HCT116 (cell line): ENCODE measurements at regions not wholly inside any gene's neighbourhood (a gene's known extent, or its start where the extent isn't known, plus 50 kb on each side); places are given as distances from the start of the nearest gene placed in this dataset.
A peak's percentile ranks its signal among the peaks of the same experiment; 100 is the strongest.

Source experiments
- ATAC-seq: fragments of 200-7000 bp; cut with Tn5 transposase; 2 replicates; pipeline ENCODE4 v1.9.1; 2020; ENCODE audit warnings: mild to moderate bottlenecking, moderate library complexity
- BruUV-seq: library from RNA; stranded (reverse); fragments of 400-500 nt; replicated peaks from 2 replicates; lab custom pipeline; 2021; lab: Mats Ljungman, UMichigan
- CTCF ChIA-PET: fragments of 300-600 bp; sonication (Branson Sonifier 250); formaldehyde crosslinking; loops from one replicate; lab custom pipeline; 2021; ENCODE audit warnings: antibody characterized with exemption; lab: Charles Lee
- POLR2A ChIA-PET: fragments of 300-600, 350-600 bp; sonication (Branson Sonifier 250); formaldehyde crosslinking; loops from one replicate; lab custom pipeline; 2021; ENCODE audit warnings: antibody characterized with exemption; lab: Charles Lee
- RAD21 ChIA-PET, 2 experiments: fragments of 300-600 bp; sonication (Branson Sonifier 250); formaldehyde crosslinking; loops; one replicate each; lab custom pipeline; 2023; ENCODE audit warnings: low total read pairs in 2 of 2; ENCODE audit not compliant: uncharacterized antibody in 2 of 2, unreplicated experiment in 2 of 2, low non-redundant PET in 1 of 2; lab: Charles Lee
- DNase-seq: peaks from one replicate; pipeline ENCODE4 v3.0.0-alpha.2; 2010; ENCODE audit warnings: low read depth, low spot score
- H2AFZ ChIP-seq: fragments of 200-600 bp; shearing (Covaris generic), sonication (generic); 2 replicates; pipeline ENCODE4 v1.6.1; 2017; ENCODE audit warnings: low read depth, mixed run types, mixed read lengths, antibody characterized with exemption, low read length; ENCODE audit not compliant: poor library complexity, severe bottlenecking
- H3K27ac ChIP-seq: 2 replicates; pipeline ENCODE4 v1.5.1; 2012; ENCODE audit warnings: low read depth, low read length
- H3K27me3 ChIP-seq: fragments of 200-600 bp; sonication (generic); 2 replicates; pipeline ENCODE4 v1.6.1; 2016; ENCODE audit warnings: mixed run types, low read length, mixed read lengths; ENCODE audit not compliant: insufficient read depth
- H3K36me3 ChIP-seq, 2 experiments: fragments of 200-500 bp in 1 of 2; fragments of 200-600 bp in 1 of 2; sonication (Bioruptor generic) in 1 of 2; sonication (generic) in 1 of 2; 2 replicates each; pipeline versions ENCODE4 v1.5.1 to v1.6.1; 2014 to 2016; ENCODE audit warnings: low read length in 2 of 2, inconsistent platforms in 1 of 2, mixed read lengths in 1 of 2, mixed run types in 1 of 2; ENCODE audit not compliant: insufficient read depth in 2 of 2, control insufficient read depth in 1 of 2
- H3K4me1 ChIP-seq, 2 experiments: fragments of 200-600 bp in 1 of 2; sonication (generic) in 1 of 2; 2 replicates each; pipeline versions ENCODE4 v1.5.1 to v1.6.1; 2012 to 2017; ENCODE audit warnings: low read length in 2 of 2, inconsistent platforms in 1 of 2, mild to moderate bottlenecking in 1 of 2, mixed read lengths in 1 of 2, mixed run types in 1 of 2, moderate library complexity in 1 of 2; ENCODE audit not compliant: insufficient read depth in 2 of 2, control insufficient read depth in 1 of 2
- H3K4me2 ChIP-seq: fragments of 200-600 bp; sonication (generic); 2 replicates; pipeline ENCODE4 v1.6.1; 2017; ENCODE audit warnings: mixed run types, low read length, mixed read lengths
- H3K4me3 ChIP-seq, 2 experiments: fragments of 200-600 bp in 1 of 2; sonication (generic) in 1 of 2; replicated peaks in 1 of 2; 2 replicates each; pipeline ENCODE4 v1.5.1; 2011 to 2016; ENCODE audit warnings: low read length in 2 of 2, control low read depth in 1 of 2, low read depth in 1 of 2, mild to moderate bottlenecking in 1 of 2, mixed read lengths in 1 of 2, mixed run types in 1 of 2
- H3K79me2 ChIP-seq: fragments of 200-600 bp; sonication (generic); 2 replicates; pipeline ENCODE4 v1.6.1; 2017; ENCODE audit warnings: mild to moderate bottlenecking, mixed run types, low read length, moderate library complexity, mixed read lengths; ENCODE audit not compliant: insufficient read depth
- H3K9ac ChIP-seq: fragments of 200-600 bp; sonication (generic); 2 replicates; pipeline ENCODE4 v1.6.1; 2016; ENCODE audit warnings: low read length, mixed read lengths
- H3K9me2 ChIP-seq: fragments of 200-600 bp; sonication (generic), shearing (Covaris generic); 2 replicates; pipeline ENCODE4 v1.6.1; 2017; ENCODE audit warnings: mixed run types, mild to moderate bottlenecking, moderate library complexity; ENCODE audit not compliant: insufficient read depth
- H3K9me3 ChIP-seq, 2 experiments: fragments of 200-500 bp in 1 of 2; fragments of 200-600 bp in 1 of 2; sonication (Bioruptor generic) in 1 of 2; sonication (generic) in 1 of 2; 2 replicates each; pipeline ENCODE4 v1.6.1; 2014 to 2017; ENCODE audit warnings: low read length in 2 of 2, mixed read lengths in 2 of 2, inconsistent platforms in 1 of 2, low read depth in 1 of 2, mild to moderate bottlenecking in 1 of 2, mixed run types in 1 of 2, moderate library complexity in 1 of 2; ENCODE audit not compliant: control insufficient read depth in 1 of 2, insufficient read depth in 1 of 2
- H4K20me1 ChIP-seq: fragments of 200-600 bp; sonication (generic), shearing (Covaris generic); 2 replicates; pipeline ENCODE4 v1.6.1; 2017; ENCODE audit warnings: mixed run types, mild to moderate bottlenecking, moderate library complexity; ENCODE audit not compliant: insufficient read depth
- CEBPB ChIP-seq: IDR thresholded peaks from 2 replicates; pipeline ENCODE4 v1.6.1; 2012; ENCODE audit warnings: low read depth
- CTCF ChIP-seq, 3 experiments: fragments of 200-600 bp in 1 of 3; sonication (generic) in 1 of 3; IDR thresholded peaks in 2 of 3; conservative IDR thresholded peaks in 1 of 3; 2 replicates each; pipeline ENCODE4 v1.5.1; 2012 to 2017; ENCODE audit warnings: low read depth in 2 of 3, low read length in 2 of 3, antibody characterized with exemption in 1 of 3, borderline replicate concordance in 1 of 3, control low read depth in 1 of 3, mild to moderate bottlenecking in 1 of 3, mixed read lengths in 1 of 3, mixed run types in 1 of 3, moderate library complexity in 1 of 3; ENCODE audit not compliant: insufficient read depth in 1 of 3
- ELF1 ChIP-seq: IDR thresholded peaks from 2 replicates; pipeline ENCODE4 v1.6.1; 2012; ENCODE audit warnings: low read depth, borderline replicate concordance
- EZH2 ChIP-seq: fragments of 200-600 bp; sonication (generic); IDR thresholded peaks from 2 replicates; pipeline ENCODE4 v1.6.1; 2017; ENCODE audit warnings: antibody characterized with exemption, mixed run types
- JUND ChIP-seq: IDR thresholded peaks from 2 replicates; pipeline ENCODE4 v1.6.1; 2012
- RAD21 ChIP-seq: IDR thresholded peaks from 2 replicates; pipeline ENCODE4 v1.6.1; 2012; ENCODE audit warnings: low read depth, mild to moderate bottlenecking
- TCF7L2 ChIP-seq: IDR thresholded peaks from 2 replicates; pipeline ENCODE4 v1.7.0; 2011; ENCODE audit warnings: borderline replicate concordance, inconsistent platforms; ENCODE audit not compliant: insufficient read depth, insufficient read length; ENCODE audit errors: extremely low read depth
- ZFX ChIP-seq: fragments of 450-650 bp; IDR thresholded peaks from 2 replicates; pipeline ENCODE4 v1.6.1; 2017
- intact Hi-C: fragments of 100-400 bp; cut with micrococcal nuclease; formaldehyde crosslinking; loops from 2 replicates; pipeline ENCODE4 v1.10.0; 2022
- TF ChIP-seq, protein P1 (sequence below): IDR thresholded peaks from 2 replicates; pipeline ENCODE4 v1.6.1; 2012; ENCODE audit warnings: low read depth

- Histone ChIP-seq H3K79me2 (no peaks in the 10 kb centered on the region), H2AFZ (peak overlapping the region; percentile 17), H4K20me1 (no peaks in the 10 kb centered on the region), H3K4me3 (no peak overlapping the region), H3K36me3 (no peaks in the 10 kb centered on the region), H3K4me1 (no peaks in the 10 kb centered on the region), H3K27me3 (no peaks in the 10 kb centered on the region), H3K9ac (no peak overlapping the region), H3K9me2 (no peaks in the 10 kb centered on the region), H3K4me2 (no peak overlapping the region), H3K9me3 (no peaks in the 10 kb centered on the region), H3K27ac (no peak overlapping the region)
- no peak for DNase-seq
- ChIA-PET RAD21 (no interaction called here), CTCF (no interaction called here), POLR2A (no interaction called here)
- no peak for ATAC-seq
- intact Hi-C loops: no loop called here
- no TSS peak for BruUV-seq
- TF ChIP-seq ZFX (no peak), TCF7L2 (no peak), CTCF (IDR thresholded peaks at IDR 0.05 in 2 of 3, conservative IDR thresholded peaks at IDR 0.05 in 1 of 3; ENCODE audit: borderline replicate concordance in 1 of 3, insufficient read depth in 1 of 3, low read depth in 2 of 3, low read length in 2 of 3) (no peak), ELF1 (no peak), RAD21 (no peak), JUND (no peak), EZH2 (no peak), CEBPB (no peak)
- TF ChIP-seq, protein P1, sequence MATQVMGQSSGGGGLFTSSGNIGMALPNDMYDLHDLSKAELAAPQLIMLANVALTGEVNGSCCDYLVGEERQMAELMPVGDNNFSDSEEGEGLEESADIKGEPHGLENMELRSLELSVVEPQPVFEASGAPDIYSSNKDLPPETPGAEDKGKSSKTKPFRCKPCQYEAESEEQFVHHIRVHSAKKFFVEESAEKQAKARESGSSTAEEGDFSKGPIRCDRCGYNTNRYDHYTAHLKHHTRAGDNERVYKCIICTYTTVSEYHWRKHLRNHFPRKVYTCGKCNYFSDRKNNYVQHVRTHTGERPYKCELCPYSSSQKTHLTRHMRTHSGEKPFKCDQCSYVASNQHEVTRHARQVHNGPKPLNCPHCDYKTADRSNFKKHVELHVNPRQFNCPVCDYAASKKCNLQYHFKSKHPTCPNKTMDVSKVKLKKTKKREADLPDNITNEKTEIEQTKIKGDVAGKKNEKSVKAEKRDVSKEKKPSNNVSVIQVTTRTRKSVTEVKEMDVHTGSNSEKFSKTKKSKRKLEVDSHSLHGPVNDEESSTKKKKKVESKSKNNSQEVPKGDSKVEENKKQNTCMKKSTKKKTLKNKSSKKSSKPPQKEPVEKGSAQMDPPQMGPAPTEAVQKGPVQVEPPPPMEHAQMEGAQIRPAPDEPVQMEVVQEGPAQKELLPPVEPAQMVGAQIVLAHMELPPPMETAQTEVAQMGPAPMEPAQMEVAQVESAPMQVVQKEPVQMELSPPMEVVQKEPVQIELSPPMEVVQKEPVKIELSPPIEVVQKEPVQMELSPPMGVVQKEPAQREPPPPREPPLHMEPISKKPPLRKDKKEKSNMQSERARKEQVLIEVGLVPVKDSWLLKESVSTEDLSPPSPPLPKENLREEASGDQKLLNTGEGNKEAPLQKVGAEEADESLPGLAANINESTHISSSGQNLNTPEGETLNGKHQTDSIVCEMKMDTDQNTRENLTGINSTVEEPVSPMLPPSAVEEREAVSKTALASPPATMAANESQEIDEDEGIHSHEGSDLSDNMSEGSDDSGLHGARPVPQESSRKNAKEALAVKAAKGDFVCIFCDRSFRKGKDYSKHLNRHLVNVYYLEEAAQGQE: no peak
- TF ChIP-seq, all 23 proteins: peak for 0
Observed at GRCh38 chr20:22402550-22402949, 181.8 kb downstream of the FOXA2 start.
